ENCODE measurements at regions not wholly inside any gene's neighbourhood (a gene's known extent, or its start where the extent isn't known, plus 50 kb on each side); places are given as distances from the start of the nearest gene placed in this dataset.
A peak's percentile ranks its signal among the peaks of the same experiment; 100 is the strongest.

DNA sequence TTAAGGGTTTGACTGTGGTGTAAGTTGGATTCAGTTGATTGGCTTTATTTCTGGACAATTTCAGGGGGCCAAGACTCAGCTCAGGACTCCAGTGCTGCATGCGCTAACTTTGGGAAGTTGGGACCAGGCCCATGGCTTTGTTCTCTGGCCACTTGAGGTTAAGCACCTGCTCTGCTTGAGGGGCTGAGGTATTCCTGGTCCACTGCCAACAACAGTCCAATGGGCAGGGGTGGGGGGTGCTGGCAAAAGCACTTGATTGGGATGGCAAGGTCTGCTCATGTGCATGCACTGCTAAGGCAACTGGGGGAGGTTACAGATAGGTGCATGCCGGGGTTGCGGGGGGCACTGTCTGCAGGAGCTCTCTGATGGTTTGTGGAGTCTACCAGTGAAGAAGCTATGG, 52.6 kb upstream of the ASB17 start:
- no peak for DNase-seq

GRCh38 chr1:75985827-75986226, 53.6 kb upstream of the ASB17 start:
- DNase-seq, result no peak

GRCh38 chr1:75986478-75986877, 54.3 kb upstream of the ASB17 start:
- no peak for DNase-seq

- no peak for DNase-seq
Measured at GRCh38 chr1:75989121-75989520, 56.9 kb upstream of the ASB17 start.

DNA sequence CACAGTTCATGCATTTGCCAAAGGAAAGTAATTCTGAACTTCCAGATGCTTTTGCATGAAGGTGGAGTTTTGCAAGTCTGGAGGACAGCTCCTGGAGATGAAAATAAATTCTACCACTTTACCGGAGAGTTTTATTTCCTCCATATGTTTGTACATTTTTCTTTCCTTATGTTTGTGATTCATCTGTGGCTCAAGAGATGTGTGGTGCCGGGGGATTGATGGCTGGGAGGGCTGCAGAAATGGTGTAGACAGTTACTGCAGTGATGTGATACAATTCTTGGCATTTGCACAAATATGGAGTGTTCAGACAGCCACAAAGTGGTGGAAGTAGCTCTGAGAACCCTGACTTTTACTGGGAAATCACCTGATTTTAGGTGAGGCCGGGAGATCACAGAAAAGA, 58.5 kb upstream of the ASB17 start:
- no peak for DNase-seq

DNA sequence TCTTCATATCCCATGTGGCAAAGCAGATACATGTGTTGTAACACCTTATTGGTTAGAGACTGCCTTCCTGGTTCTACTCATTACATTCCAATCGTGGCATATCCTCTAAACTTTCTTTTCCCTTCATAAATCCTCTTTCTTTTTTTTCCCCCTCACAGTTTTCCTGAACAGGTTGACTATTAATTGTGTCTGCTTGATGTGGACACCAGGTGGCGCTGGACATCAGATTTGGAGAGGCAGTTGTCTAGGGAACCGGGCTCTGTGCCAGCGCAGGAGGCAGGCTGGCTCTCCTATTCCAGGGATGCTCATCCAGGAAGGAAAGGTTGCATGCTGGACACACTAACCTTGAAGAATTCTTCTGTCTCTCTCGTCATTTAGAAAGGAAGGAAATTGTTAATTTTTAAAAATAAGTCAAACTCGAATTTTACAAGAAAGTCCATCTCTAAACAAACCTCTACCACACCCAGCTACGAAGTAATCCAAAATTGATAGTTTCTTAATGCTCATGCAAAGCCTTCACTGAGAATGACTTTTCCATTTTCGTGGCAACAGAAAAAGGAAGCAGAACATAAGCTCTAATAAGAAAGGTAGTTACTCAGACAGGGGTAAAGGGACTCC, 59.4 kb upstream of the ASB17 start:
- peak; percentile 85 for DNase-seq

DNA sequence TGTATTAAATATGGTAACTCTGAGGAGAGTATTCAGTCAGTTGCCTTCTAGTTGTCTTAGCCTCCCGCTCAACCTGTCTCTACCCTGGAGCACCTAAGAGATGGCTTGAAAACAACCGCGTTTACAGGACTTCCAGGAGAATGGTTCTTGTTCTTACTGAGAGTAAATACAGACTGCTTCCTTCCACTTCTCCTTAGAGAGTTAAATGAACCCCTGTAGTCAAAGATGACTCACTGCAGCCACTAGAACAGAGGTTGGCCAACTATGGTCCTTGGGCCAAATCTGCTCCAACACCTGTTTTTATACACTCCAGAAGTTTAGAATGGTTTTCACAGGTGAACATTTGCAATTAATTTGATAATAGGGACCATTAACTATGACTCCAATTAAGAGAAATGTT, 60.1 kb upstream of the ASB17 start:
- DNase-seq, result no peak

DNA sequence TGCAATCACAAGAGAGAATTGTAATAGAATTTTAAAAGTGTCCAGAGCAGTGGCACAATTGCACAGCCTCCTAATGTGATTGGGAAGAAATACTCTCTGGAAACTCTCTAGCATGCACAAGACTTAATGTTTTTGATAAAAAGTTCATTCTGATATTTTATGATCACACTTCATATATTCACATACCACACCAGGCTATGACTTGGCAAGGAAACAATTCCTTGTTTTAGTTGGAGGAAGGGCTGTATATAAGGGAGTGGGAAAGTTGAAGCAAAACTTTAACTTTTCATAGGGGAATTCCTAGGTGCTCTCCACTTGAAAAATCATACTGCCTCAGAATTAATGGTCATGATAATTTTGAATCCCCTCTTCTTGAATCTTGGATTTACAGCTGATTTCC, 61.5 kb upstream of the ASB17 start:
- DNase-seq, result no peak

- DNase-seq, result no peak
Measured at GRCh38 chr1:75996196-75996595, 64.0 kb upstream of the ASB17 start.

DNA sequence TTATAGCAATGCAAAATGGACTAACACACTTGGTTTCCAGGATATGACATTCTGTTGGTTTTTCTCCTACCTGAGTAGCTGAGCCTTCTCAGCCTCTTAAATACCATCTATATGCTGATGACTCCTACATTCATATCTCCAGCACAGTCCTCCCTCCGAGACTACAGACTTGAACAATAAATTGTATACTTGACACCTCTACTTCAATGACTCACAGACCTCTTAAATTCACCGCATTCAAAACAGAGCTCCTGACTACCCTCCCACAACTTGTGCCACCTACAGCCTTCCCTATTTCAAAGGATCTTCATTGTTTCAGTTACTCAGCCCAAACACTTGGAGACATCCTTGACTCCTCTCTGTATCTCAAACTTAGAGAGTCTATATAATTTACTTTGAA, 66.8 kb upstream of the ASB17 start:
- DNase-seq, result no peak

- DNase-seq, result no peak
Measured at GRCh38 chr1:76003946-76004345, 70.6 kb upstream of the ST6GALNAC3 start.

- DNase-seq, result no peak
Measured at GRCh38 chr1:76005765-76006164, 68.8 kb upstream of the ST6GALNAC3 start.

GRCh38 chr1:76006234-76006633, 68.3 kb upstream of the ST6GALNAC3 start:
- no peak for DNase-seq

DNA sequence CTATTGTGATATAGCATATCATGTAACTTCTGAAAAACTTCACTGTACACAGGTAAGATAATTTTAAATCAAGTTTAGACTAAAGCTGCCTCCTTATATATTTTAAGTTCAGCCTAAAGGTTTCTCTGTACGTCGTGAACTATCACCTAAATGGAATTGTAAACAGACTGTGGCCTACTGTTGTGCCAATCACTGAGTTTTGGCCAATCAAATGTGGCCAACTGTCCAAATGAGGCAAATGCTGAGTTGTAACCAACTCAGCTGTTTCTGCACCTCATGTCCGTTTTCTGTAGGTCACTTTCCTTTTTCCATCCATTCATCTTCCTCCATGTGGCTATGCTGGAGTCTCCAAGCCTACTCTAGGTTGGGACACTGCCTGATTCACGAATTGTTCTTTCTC, 63.7 kb upstream of the ST6GALNAC3 start:
- no peak for DNase-seq

DNA sequence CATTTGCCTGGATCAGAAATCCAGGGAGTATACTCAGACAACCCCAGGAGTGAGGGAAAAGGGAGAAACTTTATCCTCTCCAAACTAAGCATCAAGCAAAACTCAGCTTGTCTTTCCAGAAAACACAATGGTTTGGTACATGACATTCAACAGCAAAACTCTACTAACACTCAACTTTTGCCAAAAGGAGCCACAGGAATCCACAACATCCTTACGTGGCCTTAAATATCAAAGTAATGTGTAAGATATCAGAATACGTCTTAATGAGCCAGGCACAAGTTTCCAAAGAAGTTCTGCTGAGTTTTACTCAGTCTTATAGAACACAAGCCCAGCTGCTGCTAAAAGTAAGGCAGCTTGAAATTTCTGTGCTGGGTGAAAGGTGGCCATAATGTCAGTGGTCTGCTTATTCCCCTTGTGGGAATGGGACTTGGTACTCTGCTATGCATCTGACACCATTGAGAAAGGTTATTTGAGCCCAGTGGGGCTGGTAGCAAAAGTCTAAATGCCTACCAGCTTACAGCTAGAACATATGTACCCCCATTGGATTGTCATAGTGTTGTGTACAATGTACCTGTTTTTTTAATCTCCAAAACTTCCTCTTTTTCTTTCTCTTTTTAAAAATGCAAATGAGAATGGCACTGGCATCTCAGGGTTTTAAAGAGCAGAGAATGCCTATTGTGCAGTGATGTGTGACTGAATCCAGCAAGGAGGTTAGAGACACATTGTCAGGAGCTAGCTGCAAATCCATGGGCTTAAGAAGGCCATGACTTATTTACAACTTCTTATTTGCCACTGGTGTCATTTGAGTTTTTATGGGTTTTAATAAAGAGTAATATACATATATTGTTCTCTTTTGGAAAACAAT, 62.0 kb upstream of the ST6GALNAC3 start:
- no peak for DNase-seq

GRCh38 chr1:76013206-76013581, 61.4 kb upstream of the ST6GALNAC3 start:
- no peak for DNase-seq

- DNase-seq, result no peak
Measured at GRCh38 chr1:76015478-76016103, 59.0 kb upstream of the ST6GALNAC3 start.

GRCh38 chr1:76018045-76018444, 56.5 kb upstream of the ST6GALNAC3 start:
- DNase-seq, result no peak

- no peak for DNase-seq
Measured at GRCh38 chr1:76021846-76022245, 52.7 kb upstream of the ST6GALNAC3 start.

GRCh38 chr1:76023669-76024435, 50.7 kb upstream of the ST6GALNAC3 start:
- DNase-seq, result peak; percentile 9

All from stimulated activated CD4-positive, alpha-beta T cell treated with anti-CD3 and anti-CD28 coated beads, Interleukin-15, amount 100 ng/mL, for 24 hours (primary cell).